Medulla oblongata (tissue), 1 donor: ENCODE measurements at regions not wholly inside any gene's neighbourhood (a gene's known extent, or its start where the extent isn't known, plus 50 kb on each side); places are given as distances from the start of the nearest gene placed in this dataset.
"Not testable (repeated sequence)": the region's sequence is repeated elsewhere in the genome, so short reads cannot be mapped to it uniquely, and the experiment has no call there.

Experiments
- DNase-seq: peaks from one replicate; pipeline ENCODE4 v3.0.0-alpha.2; 2015; ENCODE audit errors: extremely low spot score

DNA sequence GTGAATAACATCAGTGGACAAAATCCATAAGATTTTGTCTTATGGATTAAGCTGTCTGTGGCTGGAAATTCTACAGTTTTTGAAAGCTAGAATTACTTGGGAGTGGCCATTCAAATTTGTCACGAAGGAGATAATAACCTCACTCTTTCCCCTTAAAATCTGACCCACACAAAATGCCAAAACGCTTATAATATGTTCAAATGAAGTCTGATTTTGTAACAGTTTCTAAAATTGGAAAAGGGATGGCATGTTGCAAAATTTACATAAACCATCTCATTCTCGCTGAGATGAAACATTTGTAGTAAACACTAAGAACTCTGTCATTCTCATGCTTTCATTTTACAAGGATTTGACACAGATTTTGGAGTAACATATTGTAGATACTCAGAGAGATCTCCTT is 112.7 kb downstream of the GJA1 start:
- DNase-seq = no peak

DNA sequence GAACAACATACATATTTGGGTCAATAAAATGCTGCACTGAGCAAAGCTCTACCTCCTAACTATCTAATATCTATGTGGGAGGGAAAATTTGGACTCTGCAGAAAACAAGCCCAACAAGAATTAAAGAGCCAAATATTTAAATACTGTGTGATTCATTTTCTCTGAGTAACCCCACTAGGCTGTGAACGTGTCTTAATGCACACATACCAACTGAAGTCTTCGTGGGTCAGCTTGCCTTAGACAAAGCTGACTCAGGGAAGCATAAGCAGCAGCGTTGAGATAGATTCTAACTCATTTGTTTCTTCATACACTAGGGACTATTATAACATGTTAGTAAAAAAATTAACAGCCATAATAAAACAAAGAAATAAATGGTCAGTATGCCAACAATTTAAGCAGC is 114.3 kb downstream of the GJA1 start:
- DNase-seq = no peak

DNA sequence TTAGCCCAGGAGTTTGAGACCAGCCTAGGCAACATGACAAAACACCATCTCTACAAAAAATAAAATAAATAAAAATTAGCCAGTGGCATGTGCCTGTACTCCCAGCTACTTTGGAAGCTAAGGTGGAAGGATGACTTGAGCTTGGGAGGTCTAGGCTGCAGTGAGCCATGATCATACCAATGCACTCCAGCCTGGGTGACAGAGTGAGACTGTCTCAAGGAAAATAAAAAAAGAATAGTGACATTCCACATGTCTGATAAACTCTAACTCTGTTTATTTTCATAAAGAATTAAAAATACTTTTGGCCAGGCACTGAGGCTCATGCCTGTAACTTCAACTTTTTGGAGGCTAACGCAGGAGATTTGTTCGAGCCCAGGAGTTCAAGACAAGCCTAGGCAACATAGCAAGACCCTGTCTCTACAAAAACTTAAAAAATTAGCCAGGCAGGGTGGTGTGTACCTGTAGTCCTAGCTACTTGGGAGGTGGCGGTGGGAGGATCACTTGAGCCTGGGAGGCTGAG is 115.1 kb downstream of the GJA1 start:
- no peak for DNase-seq

DNA sequence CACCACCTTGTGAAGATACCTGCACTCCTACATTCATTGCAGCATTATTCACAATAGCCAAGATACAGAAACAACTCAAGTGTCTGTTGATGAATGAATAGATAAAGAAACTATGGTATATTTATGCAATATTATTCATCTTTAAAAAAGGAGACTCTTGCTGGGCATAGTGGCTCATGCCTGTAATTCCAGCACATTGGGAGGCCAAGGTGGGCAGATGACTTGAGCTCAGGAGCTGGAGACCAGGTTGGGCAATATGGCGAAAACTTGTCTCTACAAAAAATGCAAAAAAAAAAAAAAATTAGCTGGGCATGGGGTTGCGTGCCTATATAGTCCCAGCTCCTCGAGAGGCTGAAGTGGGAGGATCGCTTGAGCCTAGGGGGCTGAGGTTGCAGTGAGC is 119.8 kb downstream of the GJA1 start:
- no peak for DNase-seq

DNA sequence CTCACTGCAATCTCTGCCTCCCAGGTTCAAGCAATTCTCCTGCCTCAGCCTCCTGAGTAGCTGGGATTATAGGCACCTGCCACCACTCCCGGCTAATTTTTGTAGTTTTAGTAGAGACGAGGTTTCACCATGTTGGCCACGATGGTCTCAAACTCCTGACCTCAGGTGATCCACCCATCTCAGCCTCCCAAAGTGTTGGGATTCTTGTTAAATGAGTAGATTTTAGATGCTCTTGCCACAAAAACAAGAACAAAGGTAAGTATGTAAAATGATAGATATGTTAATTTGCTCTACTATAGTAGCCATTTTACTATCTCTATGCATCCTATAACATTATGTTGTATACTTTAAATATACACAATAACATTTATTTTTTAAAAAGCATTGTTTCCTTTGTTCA is 120.7 kb downstream of the GJA1 start:
- not testable (repeated sequence) for DNase-seq

- DNase-seq = no peak
Observed at GRCh38 chr6:121557146-121557940, 121.9 kb downstream of the GJA1 start.

DNA sequence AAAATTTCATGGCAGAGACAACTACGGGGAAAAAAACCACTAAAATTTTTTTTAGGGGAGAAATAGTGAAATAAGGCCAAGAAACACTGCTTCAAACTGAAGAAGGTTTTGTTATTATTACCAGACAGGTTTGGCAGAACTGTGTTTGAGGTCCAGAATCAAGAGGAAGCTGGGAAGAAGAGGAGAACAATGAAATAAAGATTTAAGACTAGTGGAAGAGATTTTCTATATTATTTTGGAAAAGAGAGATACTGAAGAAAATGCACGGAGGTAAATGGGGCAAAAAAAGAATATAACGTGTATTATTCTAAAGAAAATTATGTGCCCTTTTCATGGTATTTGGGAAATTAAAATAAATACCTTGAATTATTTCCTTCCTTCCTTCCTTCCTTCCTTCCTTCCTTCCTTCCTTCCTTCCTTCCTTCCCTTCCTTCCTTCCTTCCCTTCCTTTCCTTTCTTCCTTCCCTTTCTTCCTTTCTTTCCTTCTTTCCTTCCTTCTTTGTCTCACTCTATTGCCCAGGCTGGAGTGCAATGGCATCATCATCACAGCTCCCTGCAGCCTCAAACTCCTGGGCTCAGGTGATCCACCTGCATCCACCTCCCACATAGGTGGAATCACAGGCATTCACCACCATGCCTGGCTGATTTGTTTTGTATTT is 124.3 kb downstream of the GJA1 start:
- DNase-seq = no peak

DNA sequence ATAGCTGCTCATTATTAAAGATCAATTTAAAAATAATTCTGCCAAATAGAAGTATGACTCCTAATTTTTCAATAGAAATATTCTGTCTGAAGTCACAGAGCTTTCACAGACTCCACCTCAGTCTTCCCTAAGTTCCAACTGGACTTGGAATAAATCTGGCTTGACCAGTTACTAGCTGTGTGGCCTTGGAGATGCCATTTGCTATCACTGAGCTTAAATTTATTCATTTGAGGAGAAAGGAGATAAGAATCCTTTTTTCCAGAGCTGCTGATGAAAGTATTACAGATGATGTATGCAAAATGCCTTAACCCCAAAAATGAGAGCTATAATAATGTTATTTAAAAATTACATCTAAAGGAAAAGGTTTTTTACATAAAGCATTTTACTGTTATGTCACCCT is 125.0 kb downstream of the GJA1 start:
- no peak for DNase-seq

- no peak for DNase-seq
Observed at GRCh38 chr6:121563286-121563685, 127.8 kb downstream of the GJA1 start.

- DNase-seq = not testable (repeated sequence)
Observed at GRCh38 chr6:121564529-121564928, 129.1 kb downstream of the GJA1 start.

- DNase-seq = no peak
Observed at GRCh38 chr6:121571455-121571854, 136.0 kb downstream of the GJA1 start.

- DNase-seq = no peak
Observed at GRCh38 chr6:121573481-121573880, 138.0 kb downstream of the GJA1 start.

DNA sequence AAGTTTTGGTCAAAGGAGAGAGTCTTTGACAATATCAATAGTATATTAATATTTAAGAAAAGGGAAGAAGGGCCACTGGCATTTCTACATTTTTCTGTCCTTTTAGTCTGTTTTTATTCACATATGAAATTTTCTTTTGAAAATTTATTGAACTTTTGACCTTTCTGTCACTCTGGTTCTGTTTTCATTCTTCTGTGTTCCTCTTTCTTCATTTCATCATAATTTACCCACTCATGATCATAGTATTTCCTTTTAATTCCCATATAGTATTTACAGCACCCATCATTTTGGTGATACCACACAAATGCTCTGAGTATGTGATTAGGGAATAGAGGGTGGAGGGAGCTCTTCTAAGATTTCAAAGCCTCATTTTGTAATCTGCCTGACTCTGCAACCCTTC is 142.8 kb downstream of the GJA1 start:
- DNase-seq = no peak

DNA sequence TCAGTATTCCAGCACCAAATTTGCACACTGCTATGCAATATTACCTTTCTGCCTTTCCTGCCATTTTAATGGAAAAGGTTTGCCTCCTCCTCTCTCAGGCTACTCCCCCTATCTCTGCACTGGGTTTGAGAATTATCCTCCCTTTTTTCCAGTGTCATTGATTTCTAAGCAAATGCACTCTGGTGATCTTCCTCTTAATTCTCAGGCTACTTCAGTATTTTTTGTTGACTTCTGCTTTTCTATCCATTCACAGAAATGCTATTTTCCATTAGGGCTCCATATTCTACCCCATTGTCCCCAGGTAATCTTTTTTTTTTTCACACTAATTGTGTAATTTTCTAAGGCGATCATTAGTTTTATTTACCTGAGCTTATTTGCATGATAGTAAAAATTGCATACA is 144.0 kb downstream of the GJA1 start:
- DNase-seq = no peak

GRCh38 chr6:121581327-121581726 is 145.9 kb downstream of the GJA1 start:
- no peak for DNase-seq

- DNase-seq = no peak
Observed at GRCh38 chr6:121582262-121582661, 146.8 kb downstream of the GJA1 start.

- DNase-seq = no peak
Observed at GRCh38 chr6:121584586-121585369, 149.3 kb downstream of the GJA1 start.

DNA sequence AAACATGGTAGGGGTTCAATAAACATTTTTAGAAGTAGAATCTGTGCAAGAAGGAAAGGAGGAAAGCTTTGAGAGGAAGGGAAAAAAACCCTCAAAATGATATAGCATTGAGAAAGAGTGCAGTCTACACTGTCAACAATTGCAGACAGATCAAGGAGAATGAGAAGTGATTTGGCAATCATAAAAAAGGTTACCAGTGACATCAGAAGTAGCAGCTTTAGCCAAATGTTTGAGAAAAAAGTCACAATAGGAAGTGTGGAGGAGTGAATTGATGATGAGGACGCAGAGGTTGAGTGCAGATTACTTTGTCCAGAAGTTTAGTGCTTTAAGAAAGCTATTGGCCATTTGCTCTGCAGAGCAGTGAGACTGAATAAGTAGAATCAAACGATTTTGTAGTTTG is 155.0 kb downstream of the GJA1 start:
- no peak for DNase-seq

GRCh38 chr6:121590916-121591315 is 155.5 kb downstream of the GJA1 start:
- DNase-seq = no peak

DNA sequence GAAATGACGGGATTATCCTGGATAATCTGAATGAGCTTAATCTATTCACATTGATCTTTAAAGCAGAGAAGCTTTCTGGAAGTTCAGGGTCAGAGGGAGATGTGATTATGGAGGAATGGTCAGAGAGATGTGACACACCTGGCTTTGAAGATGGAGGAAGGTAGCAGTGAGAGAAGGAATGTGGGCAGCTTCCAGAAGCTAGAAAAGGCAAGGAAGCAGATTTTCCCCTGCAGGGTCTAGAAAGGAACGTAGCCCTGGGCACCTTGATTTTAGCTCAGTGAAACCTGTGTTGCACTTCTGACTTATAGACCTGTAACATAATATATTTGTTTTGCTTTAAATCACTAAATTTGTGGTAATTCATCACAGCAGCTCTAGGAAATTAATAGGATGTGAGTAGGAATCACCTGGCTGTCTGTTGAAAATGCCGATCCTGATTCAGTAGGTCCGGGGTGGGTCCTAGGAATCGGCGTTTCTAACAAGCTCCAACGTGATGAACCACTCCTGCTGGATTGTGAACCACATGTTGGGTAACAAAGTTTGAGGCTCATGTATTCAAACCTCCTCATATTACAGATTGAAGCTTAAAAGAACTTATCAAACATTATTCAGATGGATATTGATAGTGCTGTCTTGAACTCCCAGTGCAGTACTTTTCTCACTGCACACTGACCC is 157.0 kb downstream of the GJA1 start:
- DNase-seq = no peak

GRCh38 chr6:121593011-121593641 is 157.7 kb downstream of the GJA1 start:
- peak; percentile 26 for DNase-seq
